ENCODE measurements at regions not wholly inside any gene's neighbourhood (a gene's known extent, or its start where the extent isn't known, plus 50 kb on each side); places are given as distances from the start of the nearest gene placed in this dataset.

DNA sequence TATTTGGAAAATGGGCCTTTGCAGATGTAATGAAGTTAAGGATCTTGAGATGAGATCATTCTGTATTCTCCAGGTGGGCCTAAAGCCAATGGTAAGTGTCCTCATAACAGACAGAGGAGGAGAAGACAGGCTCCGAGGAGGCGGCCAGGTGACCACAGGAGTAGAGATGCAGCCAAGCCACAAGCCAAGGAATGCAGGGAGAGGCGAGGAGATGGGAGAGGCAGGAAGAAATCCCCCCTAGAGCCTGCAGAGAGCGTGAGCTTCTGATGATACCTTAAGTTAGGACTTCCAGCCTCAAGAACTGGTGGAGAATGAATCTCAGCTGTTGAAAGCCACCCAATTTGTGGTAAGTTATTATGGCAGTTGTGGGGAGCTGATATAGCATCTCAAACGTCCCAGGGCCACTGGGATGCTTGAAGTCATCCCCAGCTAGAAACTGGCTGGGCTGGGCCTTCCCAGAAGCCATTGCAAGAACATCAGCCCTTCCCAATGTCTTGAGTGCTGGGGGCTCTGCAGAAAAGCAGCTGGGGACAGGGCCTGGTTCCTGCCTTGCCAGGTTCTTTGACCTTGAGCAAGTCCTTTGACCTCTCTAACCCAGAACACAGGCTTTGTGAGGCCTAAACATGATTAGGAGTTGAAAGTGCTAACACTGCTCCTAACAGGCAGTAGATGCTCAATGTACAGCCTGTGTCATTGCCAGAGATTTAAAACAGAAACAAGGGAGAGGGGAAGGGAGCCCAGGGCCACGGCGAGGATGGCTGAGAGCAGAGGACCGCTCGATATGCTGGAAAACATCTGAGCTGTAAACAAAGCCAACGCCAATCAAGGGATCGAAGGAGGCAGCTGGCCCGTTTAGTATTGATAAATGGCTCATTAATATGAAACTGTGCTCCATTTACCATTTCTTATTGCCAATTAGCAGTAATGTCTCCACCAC, 632.3 kb downstream of the TBC1D22A start:
- DNase-seq: peak; percentile 7

DNA sequence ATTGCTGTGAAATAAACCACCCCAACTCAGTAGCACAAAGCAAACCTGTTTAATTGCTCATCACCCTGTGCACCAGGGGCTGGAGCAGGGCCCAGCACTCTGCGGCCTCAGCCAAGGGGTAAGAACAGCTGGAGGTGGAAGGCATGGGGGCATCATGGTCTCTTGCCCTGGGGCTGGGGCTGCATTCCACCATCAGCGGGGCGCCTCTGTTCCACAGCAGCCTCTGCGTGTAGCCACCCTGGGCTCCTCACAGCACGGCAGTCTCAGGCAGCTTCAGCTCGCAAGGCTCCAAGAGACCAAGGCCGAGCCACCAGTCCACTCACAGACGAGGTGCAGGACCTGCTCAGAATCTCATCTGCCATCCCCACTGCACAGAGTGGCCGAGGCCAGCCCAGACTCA, 630.7 kb downstream of the TBC1D22A start:
- no peak for DNase-seq

DNA sequence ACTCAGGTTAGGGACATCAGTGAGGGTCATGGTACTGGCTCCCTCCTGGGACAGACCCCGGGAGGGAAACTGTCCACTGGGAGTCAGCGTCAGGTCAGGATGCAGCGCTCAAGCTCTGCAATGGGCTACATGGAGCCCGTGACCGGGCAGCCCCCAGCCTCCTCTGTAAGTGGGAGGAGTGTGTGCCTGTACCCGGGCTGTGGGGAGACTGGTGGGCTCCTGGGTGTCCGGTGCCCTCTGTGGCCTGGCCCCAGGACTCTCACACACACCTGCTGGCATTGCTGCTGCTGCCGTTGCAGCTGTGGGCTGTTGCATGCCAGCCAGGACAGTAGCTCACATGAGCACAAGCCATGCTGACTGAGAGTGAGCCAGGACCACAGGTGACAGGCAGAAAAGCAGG, 630.3 kb downstream of the TBC1D22A start:
- DNase-seq: no peak

DNA sequence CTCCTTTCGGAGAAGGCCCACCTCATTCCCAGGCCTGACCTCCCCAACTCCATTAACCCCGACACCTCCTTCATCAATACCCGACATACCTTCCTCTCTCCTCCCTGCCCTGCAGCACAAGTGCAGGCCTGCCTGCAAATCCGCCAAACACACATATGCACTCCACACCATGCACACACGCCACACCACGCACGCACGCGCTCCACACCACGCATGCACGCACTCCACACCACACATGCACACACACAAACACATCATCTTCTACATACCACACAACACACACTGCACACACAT, 629.6 kb downstream of the TBC1D22A start:
- DNase-seq: no peak

DNA sequence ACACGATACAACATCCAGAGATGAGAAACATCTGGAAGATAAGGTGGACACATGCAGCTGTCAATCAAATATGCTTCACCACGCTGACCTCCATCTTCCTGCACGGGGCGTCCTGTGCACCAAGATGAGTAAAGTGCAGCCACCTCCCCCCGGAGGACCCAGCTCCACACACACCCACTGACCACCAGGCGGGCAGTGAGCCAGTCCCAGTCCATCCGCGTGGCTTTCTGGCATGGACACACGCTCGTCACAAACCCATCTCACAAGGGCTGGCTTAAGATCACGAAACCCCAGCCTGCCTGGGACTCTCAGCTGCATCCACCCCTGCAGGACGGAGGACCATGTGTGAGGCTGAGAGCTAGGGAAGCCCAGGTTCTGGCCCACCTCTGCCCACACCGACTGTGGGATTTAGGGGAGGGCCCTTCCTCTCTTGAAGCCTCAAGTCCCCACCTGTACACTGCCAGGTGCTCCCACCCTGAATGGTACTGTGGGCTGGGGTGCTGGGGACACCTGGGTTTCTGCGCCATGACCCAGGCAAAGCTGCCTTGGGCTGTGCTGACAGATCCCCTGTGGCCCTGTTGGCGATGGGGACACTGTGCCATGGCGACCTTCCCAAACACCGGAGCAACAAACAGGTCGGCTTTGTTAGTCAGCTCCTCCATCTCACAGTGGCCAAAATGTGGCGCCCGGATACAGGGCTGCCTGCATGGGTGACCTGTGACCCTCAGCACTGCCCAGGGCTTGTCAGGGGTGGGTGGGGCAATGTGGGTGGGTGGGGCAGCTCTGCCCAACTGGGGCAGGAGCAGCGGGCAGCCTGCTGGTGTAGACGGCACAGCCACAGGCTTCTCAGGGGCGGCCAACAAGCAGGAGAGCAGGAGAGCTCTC, 629.0 kb downstream of the TBC1D22A start:
- no peak for DNase-seq

DNA sequence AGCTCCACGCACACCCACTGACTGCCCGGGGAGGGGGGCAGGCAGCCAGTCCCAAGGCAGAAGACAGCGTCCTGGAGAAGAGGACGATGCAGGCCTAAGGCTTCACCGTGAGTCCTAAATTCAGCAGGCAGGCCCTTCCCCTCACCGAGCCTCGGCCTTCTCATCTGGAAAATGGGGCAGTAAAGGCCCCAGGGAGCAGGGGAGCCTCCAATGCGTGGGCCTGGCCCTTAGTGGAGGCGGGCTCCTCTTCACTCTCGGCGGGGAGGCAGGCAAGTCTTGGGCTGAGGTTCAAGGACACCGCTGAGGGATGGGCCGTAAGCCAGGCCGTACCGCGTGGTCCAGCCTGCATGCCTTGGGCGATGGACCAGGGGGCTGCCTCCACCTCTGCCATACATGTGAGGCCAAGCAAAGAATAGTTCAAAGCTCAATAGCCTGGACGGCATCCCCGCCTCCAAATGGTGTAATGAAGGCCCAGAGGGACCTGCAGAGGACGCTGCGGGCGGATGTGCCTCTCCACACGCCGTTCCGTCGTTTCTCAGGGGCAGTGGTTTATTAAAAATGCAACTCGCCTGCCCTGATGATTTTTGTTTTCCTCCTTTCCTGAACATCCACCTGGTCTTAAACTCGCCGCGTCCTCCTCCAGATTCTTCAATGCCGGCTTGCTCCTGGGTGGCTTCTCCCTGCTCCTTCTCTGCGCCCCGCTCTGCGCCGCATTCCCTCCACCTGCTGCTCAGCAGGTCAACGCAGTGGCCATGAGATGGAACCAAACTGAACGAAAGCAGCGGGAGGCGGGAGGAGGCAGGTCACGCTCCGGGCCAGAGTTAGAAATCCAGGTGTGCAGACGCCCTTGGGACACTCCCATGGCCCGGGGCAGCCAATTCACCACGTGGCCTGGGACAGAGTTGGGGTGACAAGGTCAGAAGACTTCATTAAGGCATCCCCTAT, 627.8 kb downstream of the TBC1D22A start:
- no peak for DNase-seq

DNA sequence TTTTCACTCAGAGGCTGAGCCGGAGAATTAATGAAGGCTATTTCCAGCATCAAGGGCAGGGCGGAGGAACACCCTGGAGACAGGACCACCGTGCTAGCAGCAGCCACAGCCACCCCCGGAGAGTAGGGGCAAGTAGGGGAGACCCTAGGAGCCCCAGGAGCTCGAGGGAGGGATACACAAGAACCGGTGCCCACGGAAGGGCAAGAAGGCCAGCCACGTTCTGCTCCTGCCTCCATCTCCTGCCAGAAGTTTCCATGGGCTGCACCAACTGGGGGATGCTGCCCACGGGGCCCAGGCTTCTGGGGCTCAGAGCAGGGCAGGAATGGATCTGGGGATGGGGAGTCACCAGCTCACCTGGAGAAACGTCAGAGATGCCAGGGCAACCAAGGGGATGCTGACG, 626.8 kb downstream of the TBC1D22A start:
- no peak for DNase-seq

DNA sequence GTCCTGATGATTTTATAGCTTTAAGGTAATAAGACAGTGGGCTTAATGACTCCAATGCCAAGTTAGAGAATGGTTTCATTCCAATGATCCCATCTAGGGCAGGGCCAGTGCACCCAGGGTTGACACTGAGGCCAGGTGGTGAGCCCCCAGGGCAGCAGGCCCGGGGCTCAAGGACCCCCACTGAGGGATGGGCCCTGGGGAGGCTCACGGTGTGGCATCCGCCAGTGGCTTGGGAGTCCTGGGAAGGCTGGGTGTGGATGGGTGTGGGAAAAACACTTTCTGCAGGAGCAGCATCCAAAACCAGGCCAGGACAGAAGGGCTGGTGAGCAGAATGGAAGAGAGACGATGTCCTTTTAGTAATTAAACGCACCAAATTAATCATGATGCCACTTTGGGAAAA, 626.3 kb downstream of the TBC1D22A start:
- DNase-seq: no peak

DNA sequence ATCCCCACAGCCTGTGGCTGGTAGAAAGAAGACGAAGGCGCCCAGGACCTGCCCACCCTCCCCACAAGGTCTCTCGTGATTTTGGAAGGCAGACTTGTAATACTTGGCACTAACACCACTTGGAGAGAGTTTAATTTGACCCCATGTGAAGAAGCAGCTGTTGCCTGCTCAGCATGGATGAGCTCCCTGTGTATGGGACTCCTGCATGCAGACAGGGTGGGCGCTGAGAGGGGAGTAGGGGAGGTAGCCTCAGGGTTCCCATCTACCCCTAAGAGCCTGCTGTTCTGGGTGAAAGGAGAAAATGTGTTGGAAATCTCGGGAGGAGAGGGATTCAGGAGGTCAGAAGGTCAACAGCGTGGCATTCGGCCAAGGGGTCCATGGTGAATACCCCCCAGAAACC, 625.9 kb downstream of the TBC1D22A start:
- DNase-seq: no peak

DNA sequence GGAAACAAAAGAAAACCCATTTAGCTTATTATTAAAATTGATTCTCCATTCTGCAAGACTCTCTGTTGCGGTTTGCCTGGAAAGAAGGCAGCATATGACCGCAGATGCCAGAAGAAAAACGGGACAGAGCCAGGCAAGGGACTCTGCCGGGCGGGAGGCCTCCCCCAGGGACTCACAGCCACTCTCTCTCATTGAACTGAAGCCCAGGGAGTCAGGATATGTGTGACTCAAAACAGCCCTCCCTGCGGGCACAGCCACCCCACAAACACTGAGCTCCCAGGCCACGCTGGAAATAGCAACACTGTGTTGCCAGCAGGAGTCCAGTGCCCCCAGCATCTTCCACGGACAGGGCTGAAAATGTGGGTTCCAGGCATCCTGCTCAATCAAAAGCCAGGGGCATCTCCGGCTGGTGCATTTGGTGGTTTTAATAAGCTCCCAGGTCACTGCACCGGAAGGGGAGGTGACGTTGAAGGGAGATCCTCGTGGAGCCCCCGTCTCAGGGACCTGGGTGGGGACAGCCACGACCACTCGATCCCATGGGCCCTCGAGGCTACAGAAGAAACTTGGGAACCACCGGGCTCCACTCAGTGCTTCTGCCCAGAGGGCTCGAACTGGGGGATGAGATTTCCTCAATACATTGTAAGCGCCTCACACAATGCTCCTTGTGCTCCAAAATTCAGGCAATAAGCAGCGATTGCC, 624.5 kb downstream of the TBC1D22A start:
- no peak for DNase-seq

DNA sequence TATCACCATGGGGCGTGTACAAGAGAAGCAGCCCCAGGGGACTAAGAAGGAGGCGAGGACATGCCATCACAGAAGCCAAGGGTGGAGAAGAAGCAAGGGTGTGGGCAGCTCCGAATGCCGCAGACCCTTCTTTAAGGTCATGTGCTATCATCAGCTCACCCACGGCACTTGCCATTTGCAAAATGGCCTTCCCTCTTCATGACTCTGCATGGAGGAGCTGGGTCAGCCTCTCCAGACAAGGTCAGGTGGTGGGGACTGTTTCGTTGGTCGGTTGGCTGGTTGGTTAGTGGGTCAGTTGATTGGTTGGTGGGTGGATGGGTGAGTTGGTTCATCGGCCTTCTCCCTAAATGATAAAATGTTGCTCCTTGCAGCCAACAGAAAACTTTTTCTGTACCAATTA, 622.5 kb downstream of the TBC1D22A start:
- DNase-seq: no peak

DNA sequence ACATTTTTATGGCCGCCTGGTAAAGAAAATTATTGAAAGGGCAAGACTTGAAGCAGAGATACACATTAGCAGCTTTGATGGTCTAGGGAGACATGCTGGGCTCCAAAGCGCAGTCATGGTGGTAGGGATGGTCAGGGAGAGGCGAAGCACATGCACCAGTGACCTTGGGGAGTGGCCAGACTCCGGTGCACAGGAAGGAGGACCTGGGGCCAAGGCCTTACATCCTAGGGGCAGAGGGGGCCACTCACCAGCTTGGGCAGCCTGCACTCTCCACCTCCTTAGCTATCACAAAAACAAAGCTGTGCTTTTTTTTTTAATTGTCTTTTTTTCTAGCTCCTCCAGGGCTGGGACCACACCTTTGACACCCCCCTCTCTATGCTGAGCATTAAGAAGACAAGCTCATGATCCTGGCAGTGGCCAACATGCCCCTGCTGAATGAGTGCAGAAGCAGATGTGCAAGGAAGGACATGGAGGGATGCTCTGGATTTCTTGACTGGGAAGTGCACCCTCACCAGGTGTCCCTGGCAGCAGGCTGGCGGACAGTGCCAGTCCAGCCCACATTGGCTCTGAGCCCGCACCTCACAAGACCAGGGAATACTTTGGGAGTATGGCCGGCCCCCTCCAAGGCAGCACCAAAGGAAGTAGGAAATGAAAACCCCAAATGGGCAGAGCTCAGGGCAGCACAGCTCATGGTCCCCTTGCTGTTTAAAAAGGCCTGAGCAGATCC, 619.9 kb downstream of the TBC1D22A start:
- no peak for DNase-seq

DNA sequence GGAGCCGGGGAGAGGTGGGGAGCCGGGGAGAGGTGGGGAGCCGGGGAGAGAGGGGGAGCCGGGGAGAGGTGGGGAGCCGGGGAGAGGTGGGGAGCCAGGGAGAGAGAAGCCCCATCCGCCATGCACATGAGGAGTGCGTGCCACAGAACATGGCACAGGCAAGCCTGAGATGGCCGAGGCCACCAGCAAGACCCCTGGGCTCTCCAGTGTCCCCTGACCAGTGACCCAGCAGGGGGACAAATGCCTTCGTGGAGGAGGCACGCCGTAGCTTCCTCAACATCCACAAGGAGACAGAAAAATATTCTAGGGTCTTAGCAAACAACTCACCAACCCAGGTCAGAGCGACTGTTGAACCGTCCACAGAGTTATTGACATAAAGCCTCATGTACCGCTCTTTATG, 618.8 kb downstream of the TBC1D22A start:
- no peak for DNase-seq

DNA sequence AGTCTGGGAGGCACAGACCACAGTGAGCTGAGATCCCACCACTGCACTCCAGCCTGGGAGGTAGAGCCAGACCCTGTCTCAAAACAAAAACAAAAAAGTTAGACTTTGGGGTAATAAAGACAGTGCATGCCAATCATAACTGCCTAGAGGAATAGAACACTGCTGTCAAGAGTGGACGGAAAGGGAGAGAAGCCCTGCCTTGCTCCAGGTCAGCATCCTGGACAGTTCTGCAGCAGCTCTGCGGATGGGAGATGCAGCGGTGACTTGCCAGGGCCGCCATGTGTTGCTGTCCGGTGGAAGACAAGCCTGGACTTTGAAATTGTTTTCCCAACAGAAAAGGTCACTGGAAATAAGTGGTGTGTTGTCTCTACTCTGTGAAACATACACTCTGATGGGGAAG, 618.2 kb downstream of the TBC1D22A start:
- DNase-seq: no peak

DNA sequence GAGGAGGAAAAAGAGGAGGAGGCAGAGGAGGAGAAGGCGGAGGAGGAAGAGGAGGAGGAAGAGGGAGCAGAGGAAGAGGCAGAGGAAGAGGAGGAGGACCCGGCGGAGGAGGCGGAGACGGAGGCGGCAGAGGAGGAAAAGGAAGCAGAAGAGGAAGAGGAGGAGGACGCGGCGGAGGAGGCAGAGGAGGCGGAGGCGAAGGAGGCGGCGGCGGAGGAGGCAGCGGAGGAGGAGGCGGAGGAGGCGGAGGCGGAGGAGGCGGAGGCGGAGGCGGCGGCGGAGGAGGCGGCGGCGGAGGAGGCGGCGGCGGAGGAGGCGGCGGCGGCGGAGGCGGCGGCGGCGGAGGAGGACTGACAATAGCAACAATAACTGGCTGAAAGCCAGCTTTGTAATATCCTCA, 616.6 kb downstream of the TBC1D22A start:
- DNase-seq: no peak

DNA sequence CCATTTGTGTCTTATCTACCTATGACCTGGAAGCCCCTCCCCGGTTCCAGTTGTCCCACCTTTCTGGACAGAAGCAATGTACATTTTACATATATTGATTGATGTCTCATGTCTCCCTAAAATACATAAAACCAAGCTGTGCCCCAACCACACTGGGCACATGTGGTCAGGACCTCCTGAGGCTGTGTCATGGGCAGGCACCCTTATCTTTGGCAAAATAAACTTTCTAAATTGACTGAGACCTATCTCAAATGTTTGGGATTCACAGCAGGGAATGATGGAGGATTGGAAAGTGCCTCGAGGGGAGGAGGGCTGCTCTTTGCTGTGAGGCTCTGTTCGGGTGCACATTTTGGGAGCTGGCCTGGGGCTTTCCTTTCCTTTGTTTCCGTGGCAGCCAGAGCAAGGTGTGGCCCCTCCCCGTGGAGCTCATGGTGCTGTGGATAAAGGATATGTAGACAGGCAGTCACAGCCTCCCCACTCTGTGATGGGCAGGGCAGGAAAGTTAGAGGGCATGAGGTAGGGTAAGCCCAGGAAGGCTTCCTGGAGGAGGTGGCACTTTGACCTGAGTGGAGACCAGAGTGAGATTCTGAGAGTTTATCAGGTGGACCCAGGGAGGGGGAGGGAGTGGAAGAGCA, 615.6 kb downstream of the TBC1D22A start:
- DNase-seq: no peak

DNA sequence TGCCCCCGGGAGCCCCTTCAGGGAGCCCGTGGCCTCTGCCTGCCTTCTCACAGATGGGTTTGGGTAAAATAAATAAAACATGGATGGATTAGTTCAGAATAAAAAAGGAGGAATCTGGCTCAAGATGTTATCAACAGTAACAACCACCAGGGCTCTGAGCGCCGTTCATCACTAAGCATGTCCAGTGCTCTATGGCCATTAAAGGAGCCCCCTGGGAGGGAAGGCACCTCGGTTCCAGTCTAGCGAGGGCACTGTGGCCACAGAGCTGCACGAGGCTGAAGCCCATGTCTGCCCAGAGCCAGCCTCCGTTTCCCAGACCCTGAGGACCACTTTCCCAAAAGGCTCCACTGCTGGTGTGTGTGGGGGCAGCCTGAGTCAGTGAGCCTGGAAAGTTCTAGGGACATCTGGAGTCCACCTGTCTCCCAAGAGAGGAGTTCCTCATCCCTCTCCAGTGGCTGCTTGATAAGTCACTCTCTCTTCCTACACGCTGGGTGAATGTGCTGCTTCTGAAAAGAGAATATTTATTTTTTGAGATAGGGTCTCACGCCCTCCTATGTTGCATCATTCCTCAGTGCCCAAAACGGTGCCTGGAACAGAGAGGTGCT, 614.6 kb downstream of the TBC1D22A start:
- no peak for DNase-seq

DNA sequence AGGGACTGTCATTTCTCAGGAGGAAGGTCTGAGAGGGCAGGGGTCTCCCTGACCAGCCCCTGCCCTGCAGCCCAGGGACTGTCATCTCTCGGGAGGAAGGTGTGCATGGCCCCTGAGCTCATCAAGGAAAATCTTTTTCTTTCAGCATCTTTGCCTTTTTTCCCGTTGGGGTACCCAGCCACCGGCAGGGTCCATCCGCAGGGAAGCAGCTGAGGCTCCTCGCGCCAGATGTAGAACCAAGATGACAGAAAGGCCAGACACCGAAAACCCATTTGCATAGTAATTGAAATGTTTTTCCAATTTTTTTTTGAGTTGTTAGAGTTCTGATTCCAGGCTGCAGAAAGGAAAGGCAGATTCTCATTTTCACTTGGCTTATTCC, 613.9 kb downstream of the TBC1D22A start:
- no peak for DNase-seq

DNA sequence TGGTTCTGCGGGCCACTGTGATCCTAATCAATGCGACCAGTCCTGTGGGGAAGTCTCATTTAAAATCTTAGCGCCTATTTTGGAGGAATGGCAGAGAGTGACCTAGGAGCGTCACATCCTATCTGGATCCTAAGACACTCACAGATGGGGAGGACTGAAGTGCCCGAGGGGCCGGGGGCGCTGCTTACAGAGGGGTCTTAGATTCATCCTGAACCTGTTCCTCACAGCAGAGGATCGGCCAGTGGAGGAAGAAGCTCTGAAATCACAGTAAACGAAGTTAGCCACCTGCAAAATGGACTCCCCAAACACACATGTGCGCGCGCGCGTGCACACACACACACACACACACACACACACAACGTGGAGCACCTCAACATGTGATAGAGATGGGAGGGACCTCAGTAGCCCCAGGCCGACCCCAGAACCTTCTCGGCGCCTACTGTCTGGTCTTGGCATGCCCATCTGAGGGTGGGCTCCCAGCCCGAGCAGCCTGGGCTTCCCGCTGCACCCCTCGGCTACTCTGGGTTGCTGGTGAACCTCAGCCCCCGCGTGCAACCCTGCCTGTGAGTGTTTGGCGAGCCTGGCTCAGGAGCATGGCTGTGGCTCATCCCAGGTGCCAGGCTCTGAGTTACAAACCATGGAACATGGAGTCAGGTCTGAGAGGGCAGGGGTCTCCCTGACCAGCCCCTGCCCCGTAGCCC, 613.3 kb downstream of the TBC1D22A start:
- DNase-seq: no peak
